SK-N-DZ (cell line): ENCODE measurements at regions not wholly inside any gene's neighbourhood (a gene's known extent, or its start where the extent isn't known, plus 50 kb on each side); places are given as distances from the start of the nearest gene placed in this dataset.
A peak's percentile ranks its signal among the peaks of the same experiment; 100 is the strongest.

Experiments used
- DNase-seq: peaks from one replicate; pipeline ENCODE4 v3.0.0-alpha.2; 2015; ENCODE audit warnings: low spot score

- no peak for DNase-seq
These were observed 134.7 kb upstream of the IFNGR1 start for GRCh38 chr6:137353842-137354397.

GRCh38 chr6:137353346-137353745 lies 134.2 kb upstream of the IFNGR1 start:
- no peak for DNase-seq

GRCh38 chr6:137352859-137353258 lies 133.7 kb upstream of the IFNGR1 start:
- no peak for DNase-seq

- DNase-seq, result no peak
These were observed 132.7 kb upstream of the IFNGR1 start for GRCh38 chr6:137351890-137352289.

- DNase-seq, result no peak
These were observed 131.7 kb upstream of the IFNGR1 start for GRCh38 chr6:137350857-137351256.

- no peak for DNase-seq
These were observed 131.0 kb upstream of the IFNGR1 start for GRCh38 chr6:137349856-137350830.

- no peak for DNase-seq
These were observed 129.6 kb upstream of the IFNGR1 start for GRCh38 chr6:137348777-137349176.

- no peak for DNase-seq
These were observed 124.1 kb upstream of the IFNGR1 start for GRCh38 chr6:137343241-137343640.

- DNase-seq, result no peak
These were observed 123.5 kb upstream of the IFNGR1 start for GRCh38 chr6:137342607-137343190.

GRCh38 chr6:137341681-137342195 lies 122.6 kb upstream of the IFNGR1 start:
- no peak for DNase-seq

- no peak for DNase-seq
These were observed 120.9 kb upstream of the IFNGR1 start for GRCh38 chr6:137339929-137340559.

- DNase-seq, result no peak
These were observed 115.7 kb upstream of the IFNGR1 start for GRCh38 chr6:137334884-137335283.

- no peak for DNase-seq
These were observed 114.9 kb upstream of the IFNGR1 start for GRCh38 chr6:137334094-137334493.

GRCh38 chr6:137332637-137333280 lies 113.6 kb upstream of the IFNGR1 start:
- DNase-seq, result no peak

GRCh38 chr6:137323860-137324259 lies 104.7 kb upstream of the IFNGR1 start:
- DNase-seq, result no peak

- no peak for DNase-seq
These were observed 101.1 kb upstream of the IFNGR1 start for GRCh38 chr6:137320271-137320670.

- no peak for DNase-seq
These were observed 97.4 kb upstream of the IFNGR1 start for GRCh38 chr6:137316626-137317025.

- no peak for DNase-seq
These were observed 95.9 kb upstream of the IFNGR1 start for GRCh38 chr6:137315081-137315480.

GRCh38 chr6:137313928-137314855 lies 95.0 kb upstream of the IFNGR1 start:
- peak; percentile 43 for DNase-seq

GRCh38 chr6:137313211-137313610 lies 94.0 kb upstream of the IFNGR1 start:
- no peak for DNase-seq
